Astrocyte of the spinal cord (primary cell): ENCODE measurements at regions not wholly inside any gene's neighbourhood (a gene's known extent, or its start where the extent isn't known, plus 50 kb on each side); places are given as distances from the start of the nearest gene placed in this dataset.

Source experiments
- DNase-seq: peaks from one replicate; pipeline ENCODE4 v3.0.0; 2011; ENCODE audit warnings: low read depth, low spot score
- H3K4me3 ChIP-seq: 2 replicates; pipeline ENCODE4 v1.5.1; 2011; ENCODE audit warnings: low read depth, mild to moderate bottlenecking, low read length, moderate library complexity
- CTCF ChIP-seq: IDR thresholded peaks from 2 replicates; pipeline ENCODE4 v1.5.1; 2012; ENCODE audit warnings: low read depth, mild to moderate bottlenecking, low read length, inconsistent platforms
- in situ Hi-C: cut with HindIII; loops from 2 replicates; pipeline ENCODE4 v1.10.0; 2017; ENCODE audit warnings: low sequenced_read_pairs

- H3K4me3 ChIP-seq = no peak overlapping the region
- TF ChIP-seq CTCF = no peak
- DNase-seq = no peak
- in situ Hi-C loops = no loop called here
Observed at GRCh38 chr4:111502626-111503025, 642.6 kb upstream of the FAM241A start.

GRCh38 chr4:111506706-111507105 is 638.5 kb upstream of the FAM241A start:
- in situ Hi-C loops = no loop called here
- no peak for TF ChIP-seq CTCF
- peak; percentile 79 for DNase-seq

GRCh38 chr4:111510535-111510934 is 634.7 kb upstream of the FAM241A start:
- no peak overlapping the region for H3K4me3 ChIP-seq
- in situ Hi-C loops = no loop called here
- DNase-seq = peak; percentile 37
- no peak for TF ChIP-seq CTCF

More at GRCh38 chr4:111506706-111507105, 638.5 kb upstream of the FAM241A start:
- no peak overlapping the region for H3K4me3 ChIP-seq

GRCh38 chr4:111512081-111512783 is 633.0 kb upstream of the FAM241A start:
- DNase-seq = peak; percentile 88
- in situ Hi-C loops = no loop called here
- TF ChIP-seq CTCF = no peak
- H3K4me3 ChIP-seq = no peak overlapping the region

- H3K4me3 ChIP-seq = no peak overlapping the region
- in situ Hi-C loops = no loop called here
- TF ChIP-seq CTCF = no peak
- no peak for DNase-seq
Observed at GRCh38 chr4:111519683-111520082, 625.6 kb upstream of the FAM241A start.

- no peak overlapping the region for H3K4me3 ChIP-seq
- no peak for DNase-seq
- in situ Hi-C loops = no loop called here
- no peak for TF ChIP-seq CTCF
Observed at GRCh38 chr4:111530446-111530845, 614.8 kb upstream of the FAM241A start.
